ENCODE measurements at regions not wholly inside any gene's neighbourhood (a gene's known extent, or its start where the extent isn't known, plus 50 kb on each side); places are given as distances from the start of the nearest gene placed in this dataset.

DNA sequence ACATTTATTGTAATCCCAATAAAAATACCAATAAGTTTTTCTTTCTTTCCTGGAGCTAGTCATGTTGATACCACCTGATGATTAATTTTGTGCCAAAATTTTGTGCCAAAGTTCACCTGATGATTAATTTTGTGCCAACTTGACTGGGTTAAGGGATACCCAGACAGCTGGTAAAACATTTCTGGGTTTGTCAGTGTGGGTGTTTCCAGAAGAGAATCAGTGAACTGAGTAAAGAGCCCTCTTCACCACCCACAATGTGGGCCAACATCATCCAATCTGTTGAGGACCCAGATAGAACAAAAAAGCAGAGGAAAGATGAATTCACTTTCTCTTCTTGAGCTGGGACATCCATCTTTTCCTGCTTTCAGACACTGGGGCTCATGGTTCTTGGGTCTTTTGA is 292.9 kb downstream of the LMO7 start:
- no peak for DNase-seq (ENCODE audit: low read depth, low spot score)
- Histone ChIP-seq H3K36me3 (ENCODE audit: control insufficient read depth, insufficient read depth, low read length) (no peaks in the 10 kb centered on the region), H3K4me3 (ENCODE audit: low read depth in 2 of 2, low read length in 2 of 2) (no peak overlapping the region), H3K4me1 (ENCODE audit: control insufficient read depth, insufficient read depth, low read length) (no peaks in the 10 kb centered on the region), H3K27ac (ENCODE audit: low read length) (no peak overlapping the region), H3K9me3 (ENCODE audit: control insufficient read depth, insufficient read depth, low read depth, low read length) (no peaks in the 10 kb centered on the region), H3K27me3 (ENCODE audit: control insufficient read depth, insufficient read depth, low read length) (no peaks in the 10 kb centered on the region)
- ChIA-PET POLR2A (no interaction called here), CTCF (no interaction called here)
- TF ChIP-seq SIN3A (IDR thresholded peaks at IDR 0.05; ENCODE audit: borderline replicate concordance, insufficient read depth, low read depth, low read length): no peak
- TF ChIP-seq, protein P1, sequence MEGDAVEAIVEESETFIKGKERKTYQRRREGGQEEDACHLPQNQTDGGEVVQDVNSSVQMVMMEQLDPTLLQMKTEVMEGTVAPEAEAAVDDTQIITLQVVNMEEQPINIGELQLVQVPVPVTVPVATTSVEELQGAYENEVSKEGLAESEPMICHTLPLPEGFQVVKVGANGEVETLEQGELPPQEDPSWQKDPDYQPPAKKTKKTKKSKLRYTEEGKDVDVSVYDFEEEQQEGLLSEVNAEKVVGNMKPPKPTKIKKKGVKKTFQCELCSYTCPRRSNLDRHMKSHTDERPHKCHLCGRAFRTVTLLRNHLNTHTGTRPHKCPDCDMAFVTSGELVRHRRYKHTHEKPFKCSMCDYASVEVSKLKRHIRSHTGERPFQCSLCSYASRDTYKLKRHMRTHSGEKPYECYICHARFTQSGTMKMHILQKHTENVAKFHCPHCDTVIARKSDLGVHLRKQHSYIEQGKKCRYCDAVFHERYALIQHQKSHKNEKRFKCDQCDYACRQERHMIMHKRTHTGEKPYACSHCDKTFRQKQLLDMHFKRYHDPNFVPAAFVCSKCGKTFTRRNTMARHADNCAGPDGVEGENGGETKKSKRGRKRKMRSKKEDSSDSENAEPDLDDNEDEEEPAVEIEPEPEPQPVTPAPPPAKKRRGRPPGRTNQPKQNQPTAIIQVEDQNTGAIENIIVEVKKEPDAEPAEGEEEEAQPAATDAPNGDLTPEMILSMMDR (IDR thresholded peaks at IDR 0.05): no peak
- TF ChIP-seq POLR2AphosphoS5 (IDR thresholded peaks at IDR 0.05; ENCODE audit: low read depth, low read length): no peak
- TF ChIP-seq, protein P2, sequence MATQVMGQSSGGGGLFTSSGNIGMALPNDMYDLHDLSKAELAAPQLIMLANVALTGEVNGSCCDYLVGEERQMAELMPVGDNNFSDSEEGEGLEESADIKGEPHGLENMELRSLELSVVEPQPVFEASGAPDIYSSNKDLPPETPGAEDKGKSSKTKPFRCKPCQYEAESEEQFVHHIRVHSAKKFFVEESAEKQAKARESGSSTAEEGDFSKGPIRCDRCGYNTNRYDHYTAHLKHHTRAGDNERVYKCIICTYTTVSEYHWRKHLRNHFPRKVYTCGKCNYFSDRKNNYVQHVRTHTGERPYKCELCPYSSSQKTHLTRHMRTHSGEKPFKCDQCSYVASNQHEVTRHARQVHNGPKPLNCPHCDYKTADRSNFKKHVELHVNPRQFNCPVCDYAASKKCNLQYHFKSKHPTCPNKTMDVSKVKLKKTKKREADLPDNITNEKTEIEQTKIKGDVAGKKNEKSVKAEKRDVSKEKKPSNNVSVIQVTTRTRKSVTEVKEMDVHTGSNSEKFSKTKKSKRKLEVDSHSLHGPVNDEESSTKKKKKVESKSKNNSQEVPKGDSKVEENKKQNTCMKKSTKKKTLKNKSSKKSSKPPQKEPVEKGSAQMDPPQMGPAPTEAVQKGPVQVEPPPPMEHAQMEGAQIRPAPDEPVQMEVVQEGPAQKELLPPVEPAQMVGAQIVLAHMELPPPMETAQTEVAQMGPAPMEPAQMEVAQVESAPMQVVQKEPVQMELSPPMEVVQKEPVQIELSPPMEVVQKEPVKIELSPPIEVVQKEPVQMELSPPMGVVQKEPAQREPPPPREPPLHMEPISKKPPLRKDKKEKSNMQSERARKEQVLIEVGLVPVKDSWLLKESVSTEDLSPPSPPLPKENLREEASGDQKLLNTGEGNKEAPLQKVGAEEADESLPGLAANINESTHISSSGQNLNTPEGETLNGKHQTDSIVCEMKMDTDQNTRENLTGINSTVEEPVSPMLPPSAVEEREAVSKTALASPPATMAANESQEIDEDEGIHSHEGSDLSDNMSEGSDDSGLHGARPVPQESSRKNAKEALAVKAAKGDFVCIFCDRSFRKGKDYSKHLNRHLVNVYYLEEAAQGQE (IDR thresholded peaks at IDR 0.05; ENCODE audit: insufficient read depth in 1 of 2, low read depth in 2 of 2, low read length in 1 of 2): no peak
- in situ Hi-C loops (cut with HindIII; ENCODE audit: low pct_unique_long_range_greater_than_20kb, low sequenced_read_pairs): no loop called here
- ATAC-seq: no peak
- no TSS peak for BruUV-seq (replicated peaks)
- intact Hi-C loops (cut with micrococcal nuclease; ENCODE audit: unreplicated experiment): no loop called here

DNA sequence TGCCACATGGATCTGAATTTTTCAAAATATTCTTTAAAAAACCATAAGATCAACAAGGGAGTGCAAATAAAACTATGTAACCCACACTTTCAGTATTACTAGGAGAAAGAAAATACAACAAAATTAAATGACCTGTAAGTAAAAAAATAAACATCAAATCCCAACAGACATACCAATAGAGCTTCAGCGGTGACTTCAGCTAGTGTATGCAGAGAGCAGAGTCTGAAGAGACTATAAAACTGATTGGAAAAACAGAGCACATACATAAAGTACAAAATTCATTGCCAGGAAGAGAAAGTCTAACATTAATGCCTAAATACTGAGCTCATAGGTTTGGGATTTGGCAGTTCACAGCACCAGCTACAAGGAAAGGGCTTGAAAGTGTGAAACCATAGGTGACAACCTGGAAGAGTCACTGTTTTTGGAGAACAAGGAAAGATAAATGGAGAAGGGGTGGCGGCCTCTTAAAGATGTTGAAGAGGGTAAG is 291.1 kb downstream of the LMO7 start:
- intact Hi-C loops (cut with micrococcal nuclease; ENCODE audit: unreplicated experiment) (no loop called here), in situ Hi-C loops (cut with HindIII; ENCODE audit: low pct_unique_long_range_greater_than_20kb, low sequenced_read_pairs) (no loop called here)
- H3K4me3 ChIP-seq (ENCODE audit: low read depth in 2 of 2, low read length in 2 of 2): no peak overlapping the region
- POLR2A ChIA-PET: no interaction called here
- no peaks in the 10 kb centered on the region for H3K36me3 ChIP-seq (ENCODE audit: control insufficient read depth, insufficient read depth, low read length)
- ATAC-seq: no peak
- no peaks in the 10 kb centered on the region for H3K4me1 ChIP-seq (ENCODE audit: control insufficient read depth, insufficient read depth, low read length)
- no peaks in the 10 kb centered on the region for H3K9me3 ChIP-seq (ENCODE audit: control insufficient read depth, insufficient read depth, low read depth, low read length)
- H3K27ac ChIP-seq (ENCODE audit: low read length): no peak overlapping the region
- DNase-seq (ENCODE audit: low read depth, low spot score): no peak
- CTCF ChIA-PET: no interaction called here
- BruUV-seq (replicated peaks): no TSS peak
- TF ChIP-seq TCF7L2 (IDR thresholded peaks at IDR 0.05; ENCODE audit: low read depth, low read length): no peak
- TF ChIP-seq, protein P1 (IDR thresholded peaks at IDR 0.05): no peak
- no peak for TF ChIP-seq POLR2AphosphoS5 (IDR thresholded peaks at IDR 0.05; ENCODE audit: low read depth, low read length)
- TF ChIP-seq, protein P2 (IDR thresholded peaks at IDR 0.05; ENCODE audit: insufficient read depth in 1 of 2, low read depth in 2 of 2, low read length in 1 of 2): no peak
- no peak for TF ChIP-seq SIN3A (IDR thresholded peaks at IDR 0.05; ENCODE audit: borderline replicate concordance, insufficient read depth, low read depth, low read length)
- no peaks in the 10 kb centered on the region for H3K27me3 ChIP-seq (ENCODE audit: control insufficient read depth, insufficient read depth, low read length)

Data from Panc1 (cell line).